ENCODE measurements at regions not wholly inside any gene's neighbourhood (a gene's known extent, or its start where the extent isn't known, plus 50 kb on each side); places are given as distances from the start of the nearest gene placed in this dataset.

- Histone ChIP-seq H3K27me3 (ENCODE audit: control insufficient read depth in 1 of 2, insufficient read depth in 2 of 2, low read length in 2 of 2) (no peaks in the 10 kb centered on the region), H3K27ac (ENCODE audit: low read depth in 2 of 2, low read length in 1 of 2) (no peak overlapping the region), H3K4me1 (ENCODE audit: control insufficient read depth in 2 of 2, insufficient read depth in 2 of 2, low read length in 1 of 2) (peaks cover 6 to 30% of the 10 kb centered on the region in 2 donors), H3K4me3 (ENCODE audit: low read depth in 1 of 2, low read length in 2 of 2) (no peak overlapping the region), H3K36me3 (ENCODE audit: control insufficient read depth in 2 of 2, insufficient read depth in 2 of 2, low read length in 1 of 2) (no peaks in the 10 kb centered on the region), H3K9me3 (ENCODE audit: control insufficient read depth in 2 of 2, insufficient read depth in 1 of 2, low read depth in 1 of 2, low read length in 1 of 2) (no peaks in the 10 kb centered on the region)
- WGBS, 2 donors = 35 to 43% methylated on average over 17 of the region's 17 CpGs
Observed at GRCh38 chr10:78964952-78965633, 103.7 kb upstream of the ZMIZ1 start.

GRCh38 chr10:78966182-78966787 lies 102.5 kb upstream of the ZMIZ1 start:
- H3K36me3 ChIP-seq (ENCODE audit: control insufficient read depth in 2 of 2, insufficient read depth in 2 of 2, low read length in 1 of 2) = no peaks in the 10 kb centered on the region
- WGBS, 2 donors = 95 to 97% methylated on average over 11 of the region's 11 CpGs
- no peaks in the 10 kb centered on the region for H3K27me3 ChIP-seq (ENCODE audit: control insufficient read depth in 1 of 2, insufficient read depth in 2 of 2, low read length in 2 of 2)
- no peak overlapping the region for H3K27ac ChIP-seq (ENCODE audit: low read depth in 2 of 2, low read length in 1 of 2)
- H3K4me1 ChIP-seq (ENCODE audit: control insufficient read depth in 2 of 2, insufficient read depth in 2 of 2, low read length in 1 of 2) = peaks cover 6 to 26% of the 10 kb centered on the region in 2 donors
- H3K4me3 ChIP-seq (ENCODE audit: low read depth in 1 of 2, low read length in 2 of 2) = no peak overlapping the region
- no peaks in the 10 kb centered on the region for H3K9me3 ChIP-seq (ENCODE audit: control insufficient read depth in 2 of 2, insufficient read depth in 1 of 2, low read depth in 1 of 2, low read length in 1 of 2)

- H3K4me1 ChIP-seq (ENCODE audit: control insufficient read depth in 2 of 2, insufficient read depth in 2 of 2, low read length in 1 of 2) = peaks cover 6 to 26% of the 10 kb centered on the region in 2 donors
- 95 to 96% methylated on average over 8 of the region's 8 CpGs for WGBS, 2 donors
- H3K27ac ChIP-seq (ENCODE audit: low read depth in 2 of 2, low read length in 1 of 2) = no peak overlapping the region
Observed at GRCh38 chr10:78966844-78967488, 101.8 kb upstream of the ZMIZ1 start.

DNA sequence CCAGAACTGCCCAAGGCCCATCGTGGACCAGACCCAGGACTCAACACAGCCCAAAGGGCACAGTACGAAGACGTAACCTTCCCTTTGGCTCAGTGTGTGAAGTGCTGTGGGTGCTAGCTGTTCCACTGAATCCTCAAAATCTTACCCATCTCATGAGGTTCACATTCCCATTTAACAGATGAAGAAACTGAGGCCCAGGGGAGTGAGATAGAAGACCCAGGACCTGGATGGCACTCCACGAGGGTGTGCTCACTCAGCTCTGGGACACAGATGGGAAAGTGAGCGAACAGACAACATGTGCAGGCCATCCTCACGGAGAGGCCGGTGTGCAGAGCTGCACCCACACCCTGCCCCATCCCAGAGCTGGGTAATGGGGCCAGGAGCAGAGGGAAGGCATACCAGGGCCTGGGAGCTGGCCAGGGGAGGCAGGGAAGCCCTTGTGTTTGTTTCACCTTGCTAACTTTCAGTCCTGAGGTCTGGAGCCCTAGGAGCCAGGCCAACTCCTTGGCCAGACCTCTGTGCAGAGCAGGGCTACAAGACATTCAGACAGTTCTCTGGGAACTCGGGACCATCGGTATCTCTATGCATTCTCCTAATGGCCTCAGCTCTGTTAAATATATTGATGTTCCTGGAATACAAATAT lies 100.3 kb upstream of the ZMIZ1 start:
- Histone ChIP-seq H3K4me3 (ENCODE audit: low read depth in 1 of 2, low read length in 2 of 2) (no peak overlapping the region), H3K4me1 (ENCODE audit: control insufficient read depth in 2 of 2, insufficient read depth in 2 of 2, low read length in 1 of 2) (peaks cover 6 to 33% of the 10 kb centered on the region in 2 donors), H3K27me3 (ENCODE audit: control insufficient read depth in 1 of 2, insufficient read depth in 2 of 2, low read length in 2 of 2) (no peaks in the 10 kb centered on the region), H3K36me3 (ENCODE audit: control insufficient read depth in 2 of 2, insufficient read depth in 2 of 2, low read length in 1 of 2) (no peaks in the 10 kb centered on the region), H3K27ac (ENCODE audit: low read depth in 2 of 2, low read length in 1 of 2) (no peak overlapping the region), H3K9me3 (ENCODE audit: control insufficient read depth in 2 of 2, insufficient read depth in 1 of 2, low read depth in 1 of 2, low read length in 1 of 2) (no peaks in the 10 kb centered on the region)
- WGBS, 2 donors = 88 to 92% methylated on average over 9 of the region's 9 CpGs

More at GRCh38 chr10:78966844-78967488, 101.8 kb upstream of the ZMIZ1 start:
- H3K9me3 ChIP-seq (ENCODE audit: control insufficient read depth in 2 of 2, insufficient read depth in 1 of 2, low read depth in 1 of 2, low read length in 1 of 2) = no peaks in the 10 kb centered on the region
- H3K27me3 ChIP-seq (ENCODE audit: control insufficient read depth in 1 of 2, insufficient read depth in 2 of 2, low read length in 2 of 2) = no peaks in the 10 kb centered on the region
- no peaks in the 10 kb centered on the region for H3K36me3 ChIP-seq (ENCODE audit: control insufficient read depth in 2 of 2, insufficient read depth in 2 of 2, low read length in 1 of 2)
- H3K4me3 ChIP-seq (ENCODE audit: low read depth in 1 of 2, low read length in 2 of 2) = no peak overlapping the region

- 65 to 73% methylated on average over 3 of the region's 3 CpGs for WGBS, 2 donors
- Histone ChIP-seq H3K27ac (ENCODE audit: low read depth in 2 of 2, low read length in 1 of 2) (no peak overlapping the region), H3K27me3 (ENCODE audit: control insufficient read depth in 1 of 2, insufficient read depth in 2 of 2, low read length in 2 of 2) (no peaks in the 10 kb centered on the region), H3K4me3 (ENCODE audit: low read depth in 1 of 2, low read length in 2 of 2) (no peak overlapping the region), H3K36me3 (ENCODE audit: control insufficient read depth in 2 of 2, insufficient read depth in 2 of 2, low read length in 1 of 2) (no peaks in the 10 kb centered on the region), H3K9me3 (ENCODE audit: control insufficient read depth in 2 of 2, insufficient read depth in 1 of 2, low read depth in 1 of 2, low read length in 1 of 2) (no peaks in the 10 kb centered on the region), H3K4me1 (ENCODE audit: control insufficient read depth in 2 of 2, insufficient read depth in 2 of 2, low read length in 1 of 2) (peaks cover 6 to 28% of the 10 kb centered on the region in 2 donors)
Observed at GRCh38 chr10:78968943-78969342, 99.8 kb upstream of the ZMIZ1 start.

GRCh38 chr10:78969719-78970118 lies 99.0 kb upstream of the ZMIZ1 start:
- no peak overlapping the region for H3K27ac ChIP-seq (ENCODE audit: low read depth in 2 of 2, low read length in 1 of 2)
- H3K27me3 ChIP-seq (ENCODE audit: control insufficient read depth in 1 of 2, insufficient read depth in 2 of 2, low read length in 2 of 2) = no peaks in the 10 kb centered on the region
- WGBS, 2 donors = 89 to 91% methylated on average over 10 of the region's 10 CpGs
- peaks cover 6 to 25% of the 10 kb centered on the region in 2 donors for H3K4me1 ChIP-seq (ENCODE audit: control insufficient read depth in 2 of 2, insufficient read depth in 2 of 2, low read length in 1 of 2)
- H3K9me3 ChIP-seq (ENCODE audit: control insufficient read depth in 2 of 2, insufficient read depth in 1 of 2, low read depth in 1 of 2, low read length in 1 of 2) = no peaks in the 10 kb centered on the region
- no peaks in the 10 kb centered on the region for H3K36me3 ChIP-seq (ENCODE audit: control insufficient read depth in 2 of 2, insufficient read depth in 2 of 2, low read length in 1 of 2)
- no peak overlapping the region for H3K4me3 ChIP-seq (ENCODE audit: low read depth in 1 of 2, low read length in 2 of 2)

- no peaks in the 10 kb centered on the region for H3K9me3 ChIP-seq (ENCODE audit: control insufficient read depth in 2 of 2, insufficient read depth in 1 of 2, low read depth in 1 of 2, low read length in 1 of 2)
- no peaks in the 10 kb centered on the region for H3K27me3 ChIP-seq (ENCODE audit: control insufficient read depth in 1 of 2, insufficient read depth in 2 of 2, low read length in 2 of 2)
- H3K4me1 ChIP-seq (ENCODE audit: control insufficient read depth in 2 of 2, insufficient read depth in 2 of 2, low read length in 1 of 2) = peaks cover 4 to 20% of the 10 kb centered on the region in 2 donors
- WGBS, 2 donors = 89 to 90% methylated on average over 10 of the region's 10 CpGs
- H3K27ac ChIP-seq (ENCODE audit: low read depth in 2 of 2, low read length in 1 of 2) = no peak overlapping the region
- no peak overlapping the region for H3K4me3 ChIP-seq (ENCODE audit: low read depth in 1 of 2, low read length in 2 of 2)
- H3K36me3 ChIP-seq (ENCODE audit: control insufficient read depth in 2 of 2, insufficient read depth in 2 of 2, low read length in 1 of 2) = no peaks in the 10 kb centered on the region
Observed at GRCh38 chr10:78970261-78970660, 98.5 kb upstream of the ZMIZ1 start.

DNA sequence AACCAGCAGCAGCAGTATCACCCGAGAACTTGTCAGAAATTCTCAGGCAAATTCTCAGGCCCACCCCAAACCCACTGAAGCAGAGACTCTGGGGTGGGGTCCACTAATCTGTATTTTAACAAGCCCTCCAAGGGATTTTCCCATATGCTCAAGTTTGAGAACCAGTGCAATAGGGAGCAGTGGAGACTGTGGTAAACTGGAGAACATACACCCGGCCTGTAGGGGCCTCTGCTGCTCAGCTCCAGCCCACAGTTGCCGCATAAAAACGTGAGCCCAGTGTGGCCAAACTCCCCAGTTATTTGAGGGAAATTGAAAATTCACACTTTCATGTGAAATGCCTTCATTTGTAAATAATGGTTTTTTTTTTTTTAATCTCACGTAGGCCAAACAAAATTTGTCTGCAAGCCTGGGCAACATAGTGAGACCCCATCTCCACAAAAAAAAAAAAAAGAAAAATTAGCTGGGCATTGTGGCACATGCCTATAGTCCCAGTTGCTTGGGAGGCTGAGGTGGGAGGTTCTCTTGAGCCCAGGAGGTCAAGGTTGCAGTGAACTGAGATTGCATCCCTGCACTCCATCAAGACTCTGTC lies 97.6 kb upstream of the ZMIZ1 start:
- no peak overlapping the region for H3K27ac ChIP-seq (ENCODE audit: low read depth in 2 of 2, low read length in 1 of 2)
- H3K36me3 ChIP-seq (ENCODE audit: control insufficient read depth in 2 of 2, insufficient read depth in 2 of 2, low read length in 1 of 2) = no peaks in the 10 kb centered on the region
- H3K4me1 ChIP-seq (ENCODE audit: control insufficient read depth in 2 of 2, insufficient read depth in 2 of 2, low read length in 1 of 2) = peaks cover 0 to 16% of the 10 kb centered on the region in 2 donors
- H3K9me3 ChIP-seq (ENCODE audit: control insufficient read depth in 2 of 2, insufficient read depth in 1 of 2, low read depth in 1 of 2, low read length in 1 of 2) = no peaks in the 10 kb centered on the region
- WGBS, 2 donors = 92 to 94% methylated on average over 5 of the region's 5 CpGs
- no peak overlapping the region for H3K4me3 ChIP-seq (ENCODE audit: low read depth in 1 of 2, low read length in 2 of 2)
- H3K27me3 ChIP-seq (ENCODE audit: control insufficient read depth in 1 of 2, insufficient read depth in 2 of 2, low read length in 2 of 2) = no peaks in the 10 kb centered on the region

- 55 to 60% methylated on average over 11 of the region's 11 CpGs for WGBS, 2 donors
- H3K9me3 ChIP-seq (ENCODE audit: control insufficient read depth in 2 of 2, insufficient read depth in 1 of 2, low read depth in 1 of 2, low read length in 1 of 2) = no peaks in the 10 kb centered on the region
- H3K27me3 ChIP-seq (ENCODE audit: control insufficient read depth in 1 of 2, insufficient read depth in 2 of 2, low read length in 2 of 2) = no peaks in the 10 kb centered on the region
- peak overlapping the region; percentile 96 to 98 for H3K27ac ChIP-seq (ENCODE audit: low read depth in 2 of 2, low read length in 1 of 2)
- no peak overlapping the region for H3K4me3 ChIP-seq (ENCODE audit: low read depth in 1 of 2, low read length in 2 of 2)
- no peaks in the 10 kb centered on the region for H3K36me3 ChIP-seq (ENCODE audit: control insufficient read depth in 2 of 2, insufficient read depth in 2 of 2, low read length in 1 of 2)
- peaks cover 0 to 21% of the 10 kb centered on the region in 2 donors for H3K4me1 ChIP-seq (ENCODE audit: control insufficient read depth in 2 of 2, insufficient read depth in 2 of 2, low read length in 1 of 2)
Observed at GRCh38 chr10:78972160-78972946, 96.4 kb upstream of the ZMIZ1 start.

All from esophagus (tissue), 2 donors.